H9 (cell line): ENCODE measurements at regions not wholly inside any gene's neighbourhood (a gene's known extent, or its start where the extent isn't known, plus 50 kb on each side); places are given as distances from the start of the nearest gene placed in this dataset.

ENCODE experiments used
- DNase-seq: peaks from one replicate; pipeline ENCODE4 v3.0.0-alpha.2; 2017
- H2AFZ ChIP-seq: one replicate; pipeline ENCODE4 v1.6.1; 2013; ENCODE audit warnings: mild to moderate bottlenecking, low read length, control low read depth, moderate library complexity
- H2AK5ac ChIP-seq: 2 replicates; pipeline ENCODE4 v1.6.1; 2013; ENCODE audit warnings: low read length, control low read depth, mixed read lengths; ENCODE audit not compliant: insufficient read length
- H2BK120ac ChIP-seq: one replicate; pipeline ENCODE4 v1.6.1; 2013; ENCODE audit warnings: low read depth, mild to moderate bottlenecking, low read length, control low read depth, inconsistent platforms; ENCODE audit not compliant: poor library complexity, severe bottlenecking
- H2BK12ac ChIP-seq: 2 replicates; pipeline ENCODE4 v1.6.1; 2013; ENCODE audit warnings: low read length, control low read depth, mixed read lengths, low read depth; ENCODE audit not compliant: insufficient read length
- H2BK15ac ChIP-seq: 2 replicates; pipeline ENCODE4 v1.6.1; 2013; ENCODE audit warnings: low read depth, low read length, control low read depth
- H2BK20ac ChIP-seq: one replicate; pipeline ENCODE4 v1.6.1; 2013; ENCODE audit warnings: low read depth, mild to moderate bottlenecking, low read length, control low read depth, inconsistent platforms; ENCODE audit not compliant: poor library complexity, severe bottlenecking
- H2BK5ac ChIP-seq: 2 replicates; pipeline ENCODE4 v1.6.1; 2013; ENCODE audit warnings: low read length, control low read depth, mixed read lengths; ENCODE audit not compliant: insufficient read length
- H3K14ac ChIP-seq: 2 replicates; pipeline ENCODE4 v1.6.1; 2013; ENCODE audit warnings: low read length, control low read depth; ENCODE audit not compliant: insufficient read depth
- H3K18ac ChIP-seq: 2 replicates; pipeline ENCODE4 v1.6.1; 2013; ENCODE audit warnings: low read depth, mild to moderate bottlenecking, mixed read lengths, low read length, control low read depth; ENCODE audit not compliant: insufficient read length
- H3K23ac ChIP-seq: 2 replicates; pipeline ENCODE4 v1.6.1; 2013; ENCODE audit warnings: low read length, control low read depth, mixed read lengths, low read depth; ENCODE audit not compliant: insufficient read length
- H3K23me2 ChIP-seq: 2 replicates; pipeline ENCODE4 v1.6.1; 2013; ENCODE audit warnings: low read depth, mild to moderate bottlenecking, mixed read lengths, low read length, control low read depth; ENCODE audit not compliant: insufficient read length, poor library complexity, severe bottlenecking
- H3K27ac ChIP-seq: 2 replicates; pipeline ENCODE4 v1.5.1; 2013; ENCODE audit warnings: low read length, control low read depth, mixed read lengths, low read depth; ENCODE audit not compliant: insufficient read length
- H3K27me3 ChIP-seq: 2 replicates; pipeline ENCODE4 v1.6.1; 2013; ENCODE audit warnings: low read length, control low read depth, inconsistent platforms; ENCODE audit not compliant: insufficient read depth
- H3K4ac ChIP-seq: 2 replicates; pipeline ENCODE4 v1.6.1; 2013; ENCODE audit warnings: low read depth, mild to moderate bottlenecking, control low read depth, inconsistent platforms, low read length, moderate library complexity
- H3K4me1 ChIP-seq: 2 replicates; pipeline ENCODE4 v1.6.1; 2013; ENCODE audit warnings: low read length, control low read depth, inconsistent platforms; ENCODE audit not compliant: insufficient read depth
- H3K4me2 ChIP-seq: 2 replicates; pipeline ENCODE4 v1.6.1; 2013; ENCODE audit warnings: low read length, control low read depth, mixed read lengths; ENCODE audit not compliant: insufficient read length, insufficient read depth
- H3K56ac ChIP-seq: 2 replicates; pipeline ENCODE4 v1.6.1; 2013; ENCODE audit warnings: low read depth, mild to moderate bottlenecking, mixed read lengths, low read length, control low read depth; ENCODE audit not compliant: insufficient read length
- H3K79me1 ChIP-seq: 2 replicates; pipeline ENCODE4 v1.6.1; 2013; ENCODE audit warnings: low read depth, mild to moderate bottlenecking, moderate library complexity, low read length, control low read depth, inconsistent platforms; ENCODE audit not compliant: insufficient read depth, poor library complexity, severe bottlenecking
- H3K79me2 ChIP-seq: 2 replicates; pipeline ENCODE4 v1.6.1; 2013; ENCODE audit warnings: low read length, control low read depth, inconsistent platforms; ENCODE audit not compliant: insufficient read depth
- H3K9ac ChIP-seq: 2 replicates; pipeline ENCODE4 v1.6.1; 2013; ENCODE audit warnings: low read length, control low read depth, mixed read lengths; ENCODE audit not compliant: insufficient read length; ENCODE audit errors: extremely low read depth
- H3K9me3 ChIP-seq: one replicate; pipeline ENCODE4 v1.6.1; 2013; ENCODE audit warnings: low read depth, low read length, inconsistent platforms; ENCODE audit not compliant: control insufficient read depth
- H3T11ph ChIP-seq: one replicate; pipeline ENCODE4 v1.6.1; 2013; ENCODE audit warnings: mild to moderate bottlenecking, low read length, control low read depth, inconsistent platforms
- H4K20me1 ChIP-seq: one replicate; pipeline ENCODE4 v1.6.1; 2013; ENCODE audit not compliant: control insufficient read depth, insufficient read length, insufficient read depth
- H4K5ac ChIP-seq: 2 replicates; pipeline ENCODE4 v1.6.1; 2013; ENCODE audit warnings: low read depth, mild to moderate bottlenecking, mixed read lengths, low read length, control low read depth; ENCODE audit not compliant: insufficient read length
- H4K8ac ChIP-seq: replicated peaks from 2 replicates; pipeline ENCODE4 v1.6.1; 2013; ENCODE audit warnings: low read length, control low read depth, mixed read lengths, low read depth; ENCODE audit not compliant: insufficient read length
- H4K91ac ChIP-seq: 2 replicates; pipeline ENCODE4 v1.6.1; 2013; ENCODE audit warnings: low read depth, mild to moderate bottlenecking, moderate library complexity, mixed read lengths, low read length, control low read depth; ENCODE audit not compliant: insufficient read length
- H3K27ac Mint-ChIP-seq, 3 experiments: 2 replicates in 2 of 3; 3 replicates in 1 of 3; pipeline ENCODE4 v1.8.0; 2020 to 2021; ENCODE audit warnings: mixed read lengths in 3 of 3, mild to moderate bottlenecking in 1 of 3, moderate library complexity in 1 of 3
- H3K27me3 Mint-ChIP-seq: 2 replicates; pipeline ENCODE4 v1.8.0; 2021; ENCODE audit warnings: low read depth, mild to moderate bottlenecking, moderate library complexity, mixed read lengths
- H3K36me3 Mint-ChIP-seq, 3 experiments: 2 replicates in 2 of 3; 3 replicates in 1 of 3; pipeline ENCODE4 v1.8.0; 2020 to 2021; ENCODE audit warnings: low read depth in 3 of 3, mixed read lengths in 3 of 3; ENCODE audit not compliant: insufficient read depth in 1 of 3
- H3K4me1 Mint-ChIP-seq, 2 experiments: 2 replicates each; pipeline ENCODE4 v1.8.0; 2020; ENCODE audit warnings: mixed read lengths in 2 of 2
- H3K4me3 Mint-ChIP-seq, 2 experiments: 2 replicates in 1 of 2; 3 replicates in 1 of 2; pipeline ENCODE4 v1.8.0; 2020 to 2021; ENCODE audit warnings: mild to moderate bottlenecking in 2 of 2, mixed read lengths in 2 of 2, moderate library complexity in 1 of 2
- H3K9me3 Mint-ChIP-seq, 2 experiments: 2 replicates in 1 of 2; 3 replicates in 1 of 2; pipeline ENCODE4 v1.8.0; 2020; ENCODE audit warnings: mild to moderate bottlenecking in 2 of 2, mixed read lengths in 2 of 2, moderate library complexity in 1 of 2
- WGBS: extraction: QIAGEN DNeasy Blood & Tissue Kit; methylation state at CpG from one replicate; pipeline ENCODE4 v1.1.7; 2013; ENCODE audit warnings: missing lambda C conversion rate, low lambda C conversion rate, mixed read lengths; ENCODE audit not compliant: insufficient read length; ENCODE audit errors: extremely low coverage; 5-methylcytosine and 5-hydroxymethylcytosine counted together
- TF ChIP-seq, protein P1 (sequence below): fragments of 200-600 bp; sonication (generic); conservative IDR thresholded peaks from 3 replicates; pipeline ENCODE4 v1.8.0; 2021; ENCODE audit warnings: antibody characterized with exemption, mild to moderate bottlenecking

DNA sequence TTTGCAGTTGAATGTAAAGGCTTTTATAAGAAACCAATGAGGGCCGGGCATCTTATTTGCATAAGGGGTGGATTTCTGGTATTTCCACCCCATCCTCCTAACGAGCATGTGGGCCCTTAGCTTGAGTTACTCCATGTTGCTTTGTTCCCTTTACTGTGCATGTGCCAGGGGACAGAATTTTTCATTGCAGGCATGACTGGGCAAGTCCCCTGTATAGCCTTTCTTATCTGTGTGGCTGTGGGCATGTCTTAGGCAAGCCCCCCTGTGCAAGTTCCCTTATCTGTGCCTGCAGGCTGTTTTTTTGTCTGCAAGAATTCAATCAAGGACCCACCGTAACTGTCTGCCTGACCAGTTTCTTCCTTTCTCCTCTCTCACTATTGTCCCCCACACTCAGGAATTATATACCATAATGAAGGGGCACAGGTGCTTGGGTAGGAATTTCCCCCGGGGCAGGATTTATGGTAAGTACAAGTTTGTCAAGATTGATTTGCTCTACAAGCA is 152.2 kb upstream of the CNOT2 start:
- Histone ChIP-seq H3K27me3 (no peaks in the 10 kb centered on the region), H3K56ac (no peak overlapping the region), H3K4ac (no peak overlapping the region), H2AK5ac (no peak overlapping the region), H2BK5ac (no peak overlapping the region), H2BK120ac (no peak overlapping the region), H2BK20ac (no peak overlapping the region), H3K4me2 (no peak overlapping the region), H4K91ac (no peak overlapping the region), H3K9me3 (no peaks in the 10 kb centered on the region), H4K8ac (no peak overlapping the region), H3K23ac (no peak overlapping the region), H3K23me2 (no peaks in the 10 kb centered on the region), H3K9ac (no peak overlapping the region), H2BK12ac (no peak overlapping the region), H3K14ac (no peak overlapping the region), H3T11ph (no peak overlapping the region), H3K27ac (no peak overlapping the region), H4K20me1 (no peaks in the 10 kb centered on the region), H3K4me1 (no peaks in the 10 kb centered on the region), H3K18ac (no peak overlapping the region), H2AFZ (no peak overlapping the region), H2BK15ac (no peak overlapping the region), H3K79me1 (no peaks in the 10 kb centered on the region), H4K5ac (no peak overlapping the region), H3K79me2 (no peaks in the 10 kb centered on the region)
- H3K9me3 Mint-ChIP-seq = peaks cover 0 to 11% of the 10 kb centered on the region in 2 experiments; a peak in 3 of 5 replicates
- H3K4me1 Mint-ChIP-seq = peaks cover 3 to 4% of the 10 kb centered on the region in 2 experiments; a peak in 2 of 4 replicates
- TF ChIP-seq, protein P1, sequence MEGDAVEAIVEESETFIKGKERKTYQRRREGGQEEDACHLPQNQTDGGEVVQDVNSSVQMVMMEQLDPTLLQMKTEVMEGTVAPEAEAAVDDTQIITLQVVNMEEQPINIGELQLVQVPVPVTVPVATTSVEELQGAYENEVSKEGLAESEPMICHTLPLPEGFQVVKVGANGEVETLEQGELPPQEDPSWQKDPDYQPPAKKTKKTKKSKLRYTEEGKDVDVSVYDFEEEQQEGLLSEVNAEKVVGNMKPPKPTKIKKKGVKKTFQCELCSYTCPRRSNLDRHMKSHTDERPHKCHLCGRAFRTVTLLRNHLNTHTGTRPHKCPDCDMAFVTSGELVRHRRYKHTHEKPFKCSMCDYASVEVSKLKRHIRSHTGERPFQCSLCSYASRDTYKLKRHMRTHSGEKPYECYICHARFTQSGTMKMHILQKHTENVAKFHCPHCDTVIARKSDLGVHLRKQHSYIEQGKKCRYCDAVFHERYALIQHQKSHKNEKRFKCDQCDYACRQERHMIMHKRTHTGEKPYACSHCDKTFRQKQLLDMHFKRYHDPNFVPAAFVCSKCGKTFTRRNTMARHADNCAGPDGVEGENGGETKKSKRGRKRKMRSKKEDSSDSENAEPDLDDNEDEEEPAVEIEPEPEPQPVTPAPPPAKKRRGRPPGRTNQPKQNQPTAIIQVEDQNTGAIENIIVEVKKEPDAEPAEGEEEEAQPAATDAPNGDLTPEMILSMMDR = no peak
- no CpG with 5 or more reads among the region's 4 CpGs for WGBS
- no peak overlapping the region for H3K27ac Mint-ChIP-seq
- H3K4me3 Mint-ChIP-seq = no peak overlapping the region
- no peak for DNase-seq
- H3K36me3 Mint-ChIP-seq = peaks cover 0 to 8% (median 5%) of the 10 kb centered on the region in 3 experiments; a peak in 5 of 7 replicates
- H3K27me3 Mint-ChIP-seq = no peaks in the 10 kb centered on the region
